ENCODE measurements at regions not wholly inside any gene's neighbourhood (a gene's known extent, or its start where the extent isn't known, plus 50 kb on each side); places are given as distances from the start of the nearest gene placed in this dataset.
"Not testable (repeated sequence)": the region's sequence is repeated elsewhere in the genome, so short reads cannot be mapped to it uniquely, and the experiment has no call there.

DNA sequence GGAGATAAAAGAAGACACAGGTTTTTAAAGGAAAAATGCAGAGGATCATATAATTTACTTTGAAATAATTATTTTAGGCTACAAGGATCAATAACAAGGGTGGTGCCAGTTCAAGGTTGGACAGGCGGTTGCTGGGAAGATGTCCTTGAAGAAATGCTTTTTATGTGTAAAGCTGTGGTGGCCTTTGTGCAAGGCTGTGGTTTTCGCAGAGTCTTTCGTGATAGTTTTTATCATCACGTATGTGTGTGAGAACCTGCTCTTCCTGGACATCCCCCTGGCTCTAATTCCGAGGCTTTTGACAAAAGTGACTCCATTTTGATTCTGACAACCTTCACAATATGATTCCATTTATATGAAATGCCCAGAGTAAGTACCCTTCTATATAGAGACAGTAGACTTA is 85.8 kb upstream of the COG2 start:
- DNase-seq (ENCODE audit: low spot score), result no peak

DNA sequence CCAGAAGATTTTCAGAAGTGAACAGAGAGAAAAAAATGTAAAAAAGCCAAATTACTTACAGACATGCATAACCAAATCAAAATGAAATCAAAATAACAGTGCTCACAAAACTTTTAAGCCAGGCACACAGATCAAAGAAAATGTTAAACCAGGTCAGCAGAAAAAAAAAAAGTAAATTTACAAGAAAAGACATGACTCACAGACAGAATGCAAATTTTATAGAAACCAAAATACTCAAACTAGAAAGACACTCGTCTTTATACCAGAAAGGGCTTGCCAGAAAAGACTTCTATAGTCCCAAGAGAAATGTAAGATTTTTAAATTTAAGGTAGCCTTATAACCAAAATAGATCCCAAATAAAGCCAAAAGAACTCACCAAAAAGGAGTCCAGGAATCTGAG is 86.5 kb upstream of the COG2 start:
- DNase-seq (ENCODE audit: low spot score), result no peak

- no peak for DNase-seq (ENCODE audit: low spot score)
Observed at GRCh38 chr1:230552880-230553279, 89.4 kb upstream of the COG2 start.

- DNase-seq (ENCODE audit: low spot score), result not testable (repeated sequence)
Observed at GRCh38 chr1:230550945-230551344, 91.3 kb upstream of the COG2 start.

- DNase-seq (ENCODE audit: low spot score), result no peak
Observed at GRCh38 chr1:230550428-230550827, 91.9 kb upstream of the COG2 start.

DNA sequence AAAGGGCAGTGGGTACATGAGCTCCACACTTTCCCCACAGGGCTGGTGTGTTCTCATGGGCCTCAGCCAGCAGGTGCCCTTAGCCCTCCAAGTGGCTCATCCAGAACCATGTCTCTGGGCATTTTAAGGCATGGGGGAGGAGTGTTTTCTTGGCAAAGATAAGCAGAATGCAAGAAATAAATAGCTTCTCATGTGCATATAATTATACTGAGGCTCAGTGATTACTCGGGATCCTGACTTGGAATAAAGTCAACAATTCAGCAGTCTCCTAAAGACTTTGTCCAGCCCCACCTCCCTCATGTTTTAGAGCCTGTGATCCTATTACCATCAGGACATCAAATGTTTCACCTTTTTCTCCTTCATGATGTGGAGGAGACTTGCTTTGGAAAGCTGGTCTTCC is 92.7 kb upstream of the COG2 start:
- no peak for DNase-seq (ENCODE audit: low spot score)

GRCh38 chr1:230548997-230549396 is 93.3 kb upstream of the COG2 start:
- DNase-seq (ENCODE audit: low spot score), result no peak

DNA sequence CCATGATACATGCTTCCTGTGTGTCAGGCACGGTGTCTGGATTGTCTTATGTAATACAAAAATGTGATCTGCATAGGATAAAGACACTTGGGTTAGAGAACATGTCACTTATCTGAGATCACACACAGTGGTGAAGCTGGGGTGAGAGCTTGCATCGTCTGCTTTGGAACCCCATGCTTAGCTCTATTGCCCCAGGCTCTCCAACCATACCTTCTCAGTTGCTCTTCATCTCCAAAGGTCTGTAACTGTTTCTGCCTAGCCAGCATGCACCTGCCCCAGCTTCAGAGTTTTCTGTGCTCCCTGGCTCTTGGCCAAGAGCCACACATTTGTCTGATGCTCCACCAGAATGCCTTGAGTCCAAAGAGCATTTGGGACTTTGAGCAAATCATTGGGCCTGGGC is 93.9 kb upstream of the COG2 start:
- DNase-seq (ENCODE audit: low spot score), result peak; percentile 6

- no peak for DNase-seq (ENCODE audit: low spot score)
Observed at GRCh38 chr1:230545181-230545580, 97.1 kb upstream of the COG2 start.

DNA sequence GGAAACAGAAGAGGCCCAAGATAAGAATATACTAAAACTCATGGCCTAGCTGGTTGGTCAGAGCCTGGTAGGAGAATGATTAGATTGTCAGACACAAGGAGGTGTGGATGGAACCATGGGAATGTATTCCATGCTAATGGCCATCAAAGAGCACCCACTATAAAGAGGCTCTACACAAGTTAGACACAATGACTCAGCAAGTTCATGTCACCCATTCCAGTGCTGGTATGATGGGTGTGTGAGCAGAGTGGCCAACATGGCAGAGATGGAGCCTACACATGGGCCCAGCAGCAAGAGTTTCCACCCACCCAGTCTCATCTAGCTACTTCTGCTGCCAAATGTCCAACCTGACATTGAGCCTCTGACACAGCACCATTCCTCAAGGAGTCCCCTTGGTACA is 97.5 kb upstream of the COG2 start:
- DNase-seq (ENCODE audit: low spot score), result no peak

- no peak for DNase-seq (ENCODE audit: low spot score)
Observed at GRCh38 chr1:230543085-230543484, 99.2 kb upstream of the COG2 start.

GRCh38 chr1:230542681-230543080 is 99.6 kb upstream of the COG2 start:
- DNase-seq (ENCODE audit: low spot score), result no peak

GRCh38 chr1:230542054-230542453 is 100.2 kb upstream of the COG2 start:
- no peak for DNase-seq (ENCODE audit: low spot score)

- no peak for DNase-seq (ENCODE audit: low spot score)
Observed at GRCh38 chr1:230541306-230541705, 101.0 kb upstream of the COG2 start.

- DNase-seq (ENCODE audit: low spot score), result no peak
Observed at GRCh38 chr1:230540421-230541155, 101.7 kb upstream of the COG2 start.

GRCh38 chr1:230537456-230537855 is 104.8 kb upstream of the COG2 start:
- DNase-seq (ENCODE audit: low spot score), result no peak

DNA sequence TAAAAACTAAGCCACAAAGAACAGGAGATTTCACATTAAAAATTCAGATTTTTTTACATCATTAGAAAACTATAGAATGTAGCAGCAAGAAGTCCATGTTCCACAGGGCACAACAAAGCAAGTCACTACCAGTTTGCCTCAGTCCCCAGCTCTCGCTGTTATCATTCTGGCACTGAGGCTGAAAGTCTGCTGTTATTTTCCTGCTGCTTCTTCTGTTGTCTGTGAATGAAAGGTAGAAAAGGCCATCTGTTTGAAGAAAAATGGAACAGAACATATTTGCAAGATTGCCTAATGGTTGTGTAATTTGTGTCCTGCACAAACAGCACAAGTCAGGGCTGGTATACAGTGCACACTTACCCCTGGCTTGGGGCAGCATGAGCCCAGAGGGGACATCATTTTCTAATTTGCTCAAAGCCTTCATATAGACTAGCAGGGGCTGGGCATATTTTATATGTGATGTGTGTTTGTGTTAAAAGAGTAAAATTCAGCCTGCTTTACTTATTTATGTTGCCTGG is 105.6 kb upstream of the COG2 start:
- no peak for DNase-seq (ENCODE audit: low spot score)

DNA sequence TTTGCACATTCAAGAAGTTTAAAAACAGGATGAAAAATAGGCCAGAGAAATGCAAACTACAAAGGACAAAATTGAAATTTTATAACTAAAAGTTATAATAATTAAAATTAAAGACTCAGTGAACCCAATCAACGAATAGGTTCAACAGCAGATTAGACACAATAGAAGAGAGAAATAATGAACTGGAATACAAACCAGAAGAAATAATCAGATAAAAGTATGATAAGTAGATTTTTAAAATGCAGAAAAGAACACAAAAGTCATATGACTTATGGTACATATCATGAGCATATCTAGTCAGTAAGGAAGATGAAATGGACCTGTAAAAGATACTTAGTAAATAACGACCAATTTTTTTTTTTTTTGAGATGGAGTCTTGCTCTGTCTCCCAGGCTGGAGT is 108.1 kb upstream of the COG2 start:
- no peak for DNase-seq (ENCODE audit: low spot score)

GRCh38 chr1:230531103-230531502 is 105.0 kb upstream of the PGBD5 start:
- DNase-seq (ENCODE audit: low spot score), result no peak

DNA sequence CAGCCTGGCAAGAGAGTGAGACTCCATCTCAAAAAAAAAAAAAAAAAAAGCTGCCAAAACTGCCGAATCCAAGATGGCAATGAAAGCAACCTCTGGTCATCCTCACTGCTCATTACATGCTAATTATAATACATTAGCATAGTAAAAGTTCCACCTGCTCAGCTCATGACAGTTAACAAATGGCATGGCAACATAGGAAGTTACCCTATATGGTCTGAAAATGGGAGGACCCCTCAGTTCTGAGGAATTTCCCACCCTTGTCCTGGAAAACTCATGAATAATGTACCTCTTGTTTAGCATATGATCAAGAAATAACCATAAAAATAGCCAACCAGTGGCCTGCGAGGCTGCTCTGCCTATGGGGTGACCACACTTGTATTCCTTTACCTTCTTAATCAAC is 93.1 kb upstream of the PGBD5 start:
- DNase-seq (ENCODE audit: low spot score), result no peak

GRCh38 chr1:230518511-230518910 is 92.4 kb upstream of the PGBD5 start:
- no peak for DNase-seq (ENCODE audit: low spot score)

- no peak for DNase-seq (ENCODE audit: low spot score)
Observed at GRCh38 chr1:230517786-230518185, 91.7 kb upstream of the PGBD5 start.

GRCh38 chr1:230517326-230517725 is 91.2 kb upstream of the PGBD5 start:
- DNase-seq (ENCODE audit: low spot score), result no peak

DNA sequence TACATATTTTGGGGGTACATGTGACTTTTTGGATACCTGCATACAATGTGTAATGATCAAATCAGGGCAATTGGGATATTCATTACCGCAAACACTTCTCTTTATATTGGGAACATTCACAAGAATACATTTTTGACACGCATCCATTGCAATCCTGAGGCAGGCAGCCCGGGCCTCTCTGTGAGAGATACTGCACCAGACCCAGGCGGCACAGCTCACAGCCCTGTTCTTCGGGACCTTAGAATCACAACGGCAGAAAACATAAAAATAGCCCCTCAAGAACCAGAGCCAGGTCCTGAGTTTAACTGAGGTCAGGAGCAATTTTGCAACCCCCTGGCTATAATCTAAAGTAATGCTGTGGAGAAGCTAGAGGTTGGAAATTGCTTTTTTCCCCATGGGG is 90.8 kb upstream of the PGBD5 start:
- no peak for DNase-seq (ENCODE audit: low spot score)

Measured in hematopoietic multipotent progenitor cell treated with erythropoietin and hydrocortisone succinate and interleukin-3 and kit ligand, for 15 days (in vitro differentiated cells).